ENCODE measurements at regions not wholly inside any gene's neighbourhood (a gene's known extent, or its start where the extent isn't known, plus 50 kb on each side); places are given as distances from the start of the nearest gene placed in this dataset.

DNA sequence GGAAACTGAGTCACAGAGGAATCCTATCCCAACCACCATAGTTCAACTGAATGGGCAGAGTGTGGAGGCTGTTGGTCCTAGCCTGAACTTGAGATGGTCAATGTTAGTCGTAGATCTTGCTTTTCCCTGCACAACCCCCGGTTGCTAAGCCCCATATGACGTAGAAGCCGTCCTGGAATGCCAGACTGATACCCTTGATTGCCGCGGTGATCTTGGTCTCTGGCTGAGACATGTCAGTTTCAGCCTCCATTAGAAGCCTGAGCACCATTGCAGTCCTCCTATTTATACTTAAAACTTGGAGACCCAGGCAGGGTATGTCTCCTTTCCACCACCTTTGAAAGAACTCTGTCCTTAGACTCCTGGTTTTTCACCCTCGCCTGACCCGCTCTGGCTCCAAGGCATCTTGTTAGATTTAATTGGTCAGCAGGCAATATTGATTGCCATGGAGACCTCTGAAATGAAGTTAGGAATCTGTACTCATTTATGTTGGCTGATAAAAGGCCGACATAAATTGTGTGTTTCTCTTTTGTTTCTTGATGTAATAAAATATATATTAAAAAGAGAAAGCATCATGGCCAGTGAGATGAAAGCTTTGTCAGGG, 53.4 kb downstream of the RPLP1 start:
- no peak for DNase-seq (ENCODE audit: low read depth in 2 of 2)

- DNase-seq (ENCODE audit: low read depth in 2 of 2) = no peak
Measured at GRCh38 chr15:69508659-69509058, 56.0 kb downstream of the RPLP1 start.

DNA sequence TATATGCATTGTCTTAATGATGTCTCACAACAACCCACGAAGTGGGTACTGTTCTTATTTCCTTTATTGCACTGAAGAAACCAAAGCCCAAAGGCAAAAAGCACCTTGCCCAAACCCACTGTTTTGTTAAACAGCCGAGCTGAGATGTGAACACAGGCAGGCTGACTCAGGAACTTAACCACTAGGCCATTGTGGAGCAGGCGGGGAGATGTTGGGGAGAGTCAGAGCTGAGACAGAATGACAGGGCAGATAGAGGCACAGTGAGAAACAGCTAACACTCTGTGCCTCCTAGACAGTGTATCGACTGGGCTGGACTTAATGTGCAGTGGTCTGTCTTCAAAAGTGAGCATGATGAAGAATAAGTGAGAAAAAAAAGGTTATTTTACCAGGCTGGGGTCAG, 56.5 kb downstream of the RPLP1 start:
- DNase-seq (ENCODE audit: low read depth in 2 of 2) = peak in 1 of 2 donors; percentile 5

GRCh38 chr15:69510556-69510955, 57.9 kb downstream of the RPLP1 start:
- DNase-seq (ENCODE audit: low read depth in 2 of 2) = no peak

DNA sequence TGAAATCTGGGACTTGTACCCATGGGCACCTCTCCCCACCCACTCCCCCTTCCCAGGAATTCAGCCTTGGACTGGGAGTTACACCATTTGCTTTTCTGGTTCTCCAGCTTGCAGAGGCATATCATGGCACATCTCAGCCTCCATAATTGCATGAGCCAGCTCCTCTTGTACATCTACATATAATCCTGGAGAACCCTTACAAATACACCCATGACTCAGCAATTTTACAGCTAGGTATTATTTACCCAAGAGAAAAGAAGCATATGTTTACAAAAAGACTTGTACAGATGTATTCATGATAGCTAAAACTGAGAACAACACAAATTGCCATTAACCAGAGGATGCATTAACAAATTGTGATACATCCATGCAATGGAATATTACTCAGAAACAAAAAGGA, 58.4 kb downstream of the RPLP1 start:
- DNase-seq (ENCODE audit: low read depth in 2 of 2) = no peak

DNA sequence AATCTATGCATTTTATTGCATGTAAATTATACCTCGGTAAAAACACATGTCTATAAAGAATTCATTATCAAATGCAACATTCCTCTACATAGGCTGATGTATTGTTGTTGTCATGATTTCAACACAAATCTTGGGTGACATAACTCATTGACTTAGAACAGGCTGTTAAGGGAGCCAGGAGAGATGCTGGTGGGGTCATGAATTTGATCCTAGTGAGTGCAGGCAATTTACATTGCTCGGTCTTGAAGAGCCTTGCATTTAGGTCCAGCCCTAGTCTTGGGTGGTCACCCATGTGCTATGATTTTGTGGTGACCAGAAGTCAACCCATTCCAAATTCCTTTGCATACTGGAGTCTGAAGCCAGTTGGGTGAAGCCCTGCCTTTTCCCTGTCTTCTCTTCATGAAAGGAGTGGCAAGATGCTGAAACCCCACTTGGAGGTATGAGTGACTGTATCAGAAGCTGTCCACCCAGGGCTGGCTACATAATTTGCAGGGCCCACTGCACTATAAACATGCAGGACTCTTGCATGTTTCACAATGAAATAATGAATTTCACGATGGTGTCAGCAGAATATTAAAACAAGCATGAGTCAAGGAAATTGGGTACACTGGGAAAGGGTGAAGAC, 59.2 kb downstream of the RPLP1 start:
- no peak for DNase-seq (ENCODE audit: low read depth in 2 of 2)

DNA sequence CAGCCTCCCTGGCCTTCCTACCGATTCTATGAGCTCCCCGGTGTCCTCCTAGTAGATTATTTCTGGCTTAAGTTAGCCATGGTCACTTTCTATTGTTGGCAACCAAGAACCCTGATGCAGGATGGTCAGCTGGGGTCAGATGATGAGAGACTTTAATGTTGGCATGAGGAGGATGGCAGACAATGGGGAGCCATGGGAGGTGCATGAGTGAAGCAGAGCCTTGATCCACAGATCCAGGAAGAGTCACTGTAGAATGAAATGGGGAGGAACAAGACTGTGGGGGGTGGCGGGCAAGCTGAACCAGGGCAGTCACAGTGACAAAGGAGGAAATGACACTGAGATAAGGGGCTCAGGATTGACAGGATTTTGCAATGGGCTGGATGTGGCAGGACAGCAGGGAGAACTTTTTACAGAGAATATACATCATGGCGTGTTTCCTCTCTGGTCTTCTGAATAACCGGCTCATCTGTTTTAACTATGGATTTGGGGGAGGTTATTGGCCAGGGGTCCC, 60.9 kb downstream of the RPLP1 start:
- no peak for DNase-seq (ENCODE audit: low read depth in 2 of 2)

DNA sequence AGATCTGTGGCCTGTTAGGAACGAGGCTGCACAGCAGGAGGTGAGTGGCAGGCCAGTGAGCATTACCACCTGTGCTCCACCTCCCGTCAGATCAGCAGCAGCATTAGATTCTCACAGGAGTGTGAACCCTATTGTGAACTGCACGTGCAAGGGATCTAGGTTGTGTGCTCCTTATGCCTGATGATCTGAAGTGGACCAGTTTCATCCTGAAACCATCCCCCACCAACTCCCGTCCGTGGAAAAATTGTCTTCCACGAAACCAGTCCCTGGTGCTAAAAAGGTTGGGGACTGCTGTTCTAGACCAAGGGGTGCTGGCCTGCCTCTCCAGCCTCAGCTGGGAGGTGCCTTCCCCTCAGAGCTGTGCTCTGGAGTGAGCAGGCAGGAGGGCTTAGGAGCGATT, 61.4 kb downstream of the RPLP1 start:
- no peak for DNase-seq (ENCODE audit: low read depth in 2 of 2)

DNA sequence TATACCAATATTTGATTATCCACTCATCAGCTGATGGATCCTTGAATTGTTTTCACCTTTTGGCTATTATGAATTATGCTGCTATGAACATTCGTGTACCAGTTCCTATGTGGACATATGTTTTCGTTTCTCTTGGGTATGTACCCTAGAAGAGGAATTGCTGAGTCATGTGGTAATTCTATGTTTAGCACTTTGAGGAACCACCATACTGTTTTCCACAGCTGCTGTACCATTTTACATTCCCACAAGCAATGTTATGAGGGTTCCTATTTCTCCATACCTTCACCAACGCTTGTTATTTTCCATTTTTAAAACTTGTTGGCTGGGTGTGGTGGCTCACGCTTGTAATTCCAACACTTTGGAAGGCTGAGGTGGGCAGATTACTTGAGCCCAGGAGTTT, 62.9 kb downstream of the RPLP1 start:
- no peak for DNase-seq (ENCODE audit: low read depth in 2 of 2)

DNA sequence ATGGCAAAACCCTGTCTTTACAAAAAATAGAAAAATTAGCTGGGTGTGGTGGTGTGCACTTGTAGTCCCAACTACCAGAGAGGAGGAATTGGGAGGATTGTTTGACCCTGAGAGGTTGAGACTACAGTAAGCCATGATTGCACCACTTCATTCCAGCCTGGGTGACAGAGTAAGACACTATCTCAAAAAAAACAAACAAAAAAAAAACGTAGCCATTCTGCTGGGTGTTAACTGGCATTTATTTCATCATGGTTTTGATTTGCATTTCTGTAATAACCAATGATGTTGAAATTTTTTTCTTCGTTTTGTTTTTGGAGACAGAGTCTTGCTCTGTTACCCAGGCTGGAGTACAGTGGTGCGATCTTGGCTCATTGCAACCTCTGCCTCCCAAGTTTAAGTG, 63.3 kb downstream of the RPLP1 start:
- no peak for DNase-seq (ENCODE audit: low read depth in 2 of 2)

- no peak for DNase-seq (ENCODE audit: low read depth in 2 of 2)
Measured at GRCh38 chr15:69517052-69517451, 64.4 kb downstream of the RPLP1 start.

- DNase-seq (ENCODE audit: low read depth in 2 of 2) = no peak
Measured at GRCh38 chr15:69518806-69519205, 66.2 kb downstream of the RPLP1 start.

- DNase-seq (ENCODE audit: low read depth in 2 of 2) = no peak
Measured at GRCh38 chr15:69520067-69520466, 67.4 kb downstream of the RPLP1 start.

DNA sequence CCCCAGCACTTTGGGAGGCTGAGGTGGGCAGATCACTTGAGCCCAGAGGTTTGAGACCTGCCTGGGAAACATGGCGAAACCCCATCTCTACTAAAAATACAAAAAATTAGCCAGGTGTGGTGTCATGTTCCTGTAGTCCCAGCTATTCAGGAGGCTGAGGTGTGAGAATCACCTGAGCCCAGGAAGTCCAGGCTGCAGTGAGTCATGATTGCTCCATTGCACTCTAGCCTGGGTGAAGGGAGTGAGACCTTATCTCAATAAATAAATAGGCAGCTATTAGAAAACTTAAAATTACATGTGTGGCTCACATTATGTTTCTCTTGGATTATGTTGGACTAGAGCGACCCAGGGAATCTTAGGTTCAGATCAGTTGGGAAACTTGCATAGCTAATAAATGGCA, 69.7 kb downstream of the RPLP1 start:
- DNase-seq (ENCODE audit: low read depth in 2 of 2) = no peak

- peak; percentile 56 to 76 for DNase-seq (ENCODE audit: low read depth in 2 of 2)
Measured at GRCh38 chr15:69523010-69524001, 70.7 kb downstream of the RPLP1 start.

DNA sequence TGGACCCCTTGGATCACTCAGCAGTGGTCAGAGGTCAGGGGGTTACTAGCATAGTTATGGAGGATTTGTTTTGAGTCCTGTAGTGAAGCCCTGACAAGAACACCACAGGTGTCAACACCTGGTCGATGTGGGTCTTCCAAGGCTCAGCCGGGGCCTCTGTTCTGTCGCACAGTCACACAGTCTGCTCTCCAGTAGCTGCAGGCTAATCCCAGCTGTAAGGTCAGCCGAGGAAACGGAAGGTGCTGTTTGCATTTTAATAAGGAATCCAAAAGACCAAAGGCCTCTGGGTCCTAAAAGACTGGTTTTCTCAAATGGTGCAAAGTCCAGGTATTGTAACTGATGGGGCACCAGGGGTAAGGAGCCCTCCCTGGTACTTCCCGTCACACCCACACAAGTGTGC, 71.7 kb downstream of the RPLP1 start:
- DNase-seq (ENCODE audit: low read depth in 2 of 2) = no peak

- DNase-seq (ENCODE audit: low read depth in 2 of 2) = no peak
Measured at GRCh38 chr15:69524814-69525213, 72.2 kb downstream of the RPLP1 start.

DNA sequence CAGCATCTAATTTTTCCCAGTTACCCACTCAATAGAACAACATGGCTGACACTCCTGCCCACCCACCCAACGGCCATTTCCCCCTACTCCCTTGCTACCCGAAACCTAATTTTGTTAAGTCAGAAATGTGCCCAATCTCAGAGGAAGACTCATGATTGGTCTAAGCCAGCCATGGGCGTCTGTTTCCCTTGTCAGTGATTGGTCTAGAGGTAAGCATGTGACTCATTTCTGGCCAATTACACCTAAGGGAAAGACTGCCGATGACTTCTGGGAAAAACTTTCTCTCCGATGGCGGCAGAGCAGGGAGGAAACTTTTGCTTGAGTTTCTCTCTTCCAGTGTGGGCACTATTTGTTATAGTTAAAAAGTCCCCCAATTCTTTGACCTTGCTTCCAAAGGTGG, 72.9 kb downstream of the RPLP1 start:
- no peak for DNase-seq (ENCODE audit: low read depth in 2 of 2)

GRCh38 chr15:69526081-69527061, 73.8 kb downstream of the RPLP1 start:
- no peak for DNase-seq (ENCODE audit: low read depth in 2 of 2)

- no peak for DNase-seq (ENCODE audit: low read depth in 2 of 2)
Measured at GRCh38 chr15:69529141-69529540, 76.5 kb downstream of the RPLP1 start.

DNA sequence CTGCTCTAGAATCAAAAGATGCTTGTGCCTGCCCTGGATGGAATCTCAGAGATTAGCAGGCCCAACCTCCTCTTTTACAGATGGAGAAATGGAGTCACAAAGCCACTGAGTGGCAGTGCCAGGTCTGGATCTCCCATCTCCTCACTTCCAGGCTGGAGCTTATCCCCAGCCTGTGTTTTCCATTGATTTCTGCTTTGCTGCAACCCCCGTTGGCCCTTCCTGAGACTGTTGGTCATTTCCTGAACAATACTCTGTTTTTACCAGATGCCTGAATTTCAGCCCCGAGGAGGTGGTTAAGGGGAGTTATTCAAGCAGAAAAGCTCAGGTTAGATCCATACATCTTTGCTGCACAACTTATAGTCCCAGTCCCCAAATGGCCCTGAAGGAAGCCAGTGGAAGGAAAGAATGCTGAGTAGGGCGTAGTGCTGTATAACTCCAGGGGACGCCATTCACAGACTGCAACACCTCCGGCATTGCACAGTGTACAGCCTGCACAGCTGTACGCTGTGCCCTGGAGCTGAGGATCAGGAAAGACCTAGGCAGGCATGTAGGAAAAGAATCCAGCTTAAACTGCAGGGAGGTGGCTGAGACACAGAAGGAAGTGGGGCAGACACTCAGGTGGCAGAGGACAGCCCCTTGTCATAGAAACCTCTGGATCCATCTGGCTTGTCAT, 77.5 kb downstream of the RPLP1 start:
- DNase-seq (ENCODE audit: low read depth in 2 of 2) = no peak

Data from stimulated activated CD4-positive, alpha-beta T cell treated with anti-CD3 and anti-CD28 coated beads, Interleukin-4, amount 100 ng/mL, for 48 hours (primary cell).